ENCODE measurements at regions not wholly inside any gene's neighbourhood (a gene's known extent, or its start where the extent isn't known, plus 50 kb on each side); places are given as distances from the start of the nearest gene placed in this dataset.

- Histone ChIP-seq H3K27me3 (no peaks in the 10 kb centered on the region), H3K27ac (no peak overlapping the region), H3K9me3 (no peaks in the 10 kb centered on the region), H3K4me1 (peaks cover 34% of the 10 kb centered on the region), H3K4me3 (no peak overlapping the region), H3K36me3 (no peaks in the 10 kb centered on the region)
- TF ChIP-seq CTCF (IDR thresholded peaks at IDR 0.05) (no peak), POLR2AphosphoS5 (IDR thresholded peaks at IDR 0.05; ENCODE audit: insufficient read depth in 1 of 2, low read depth in 1 of 2) (no peak), POLR2A (IDR thresholded peaks at IDR 0.05) (no peak)
- intact Hi-C loops (cut with DNase I) = no loop called here
- peak; percentile 58 to 88 for DNase-seq (ENCODE audit: extremely low spot score in 2 of 2)
Measured at GRCh38 chr15:100761290-100761935, 118.2 kb upstream of the ALDH1A3 start.

- no peaks in the 10 kb centered on the region for H3K9me3 ChIP-seq
- TF ChIP-seq CTCF (IDR thresholded peaks at IDR 0.05) (no peak), POLR2AphosphoS5 (IDR thresholded peaks at IDR 0.05; ENCODE audit: insufficient read depth in 1 of 2, low read depth in 1 of 2) (no peak), POLR2A (IDR thresholded peaks at IDR 0.05) (no peak)
- no peak overlapping the region for H3K4me3 ChIP-seq
- H3K36me3 ChIP-seq = no peaks in the 10 kb centered on the region
- peaks cover 38% of the 10 kb centered on the region for H3K4me1 ChIP-seq
- DNase-seq (ENCODE audit: extremely low spot score in 2 of 2) = peak in 1 of 2 donors; percentile 72
- no peaks in the 10 kb centered on the region for H3K27me3 ChIP-seq
- no peak overlapping the region for H3K27ac ChIP-seq
- intact Hi-C loops (cut with DNase I) = no loop called here
Measured at GRCh38 chr15:100762289-100762688, 117.3 kb upstream of the ALDH1A3 start.

GRCh38 chr15:100762913-100763834 is 116.5 kb upstream of the ALDH1A3 start:
- peak overlapping the region; percentile 61 for H3K27ac ChIP-seq
- no peaks in the 10 kb centered on the region for H3K36me3 ChIP-seq
- no peak overlapping the region for H3K4me3 ChIP-seq
- intact Hi-C loops (cut with DNase I) = no loop called here
- peak; percentile 64 to 91 for DNase-seq (ENCODE audit: extremely low spot score in 2 of 2)
- H3K9me3 ChIP-seq = no peaks in the 10 kb centered on the region
- no peaks in the 10 kb centered on the region for H3K27me3 ChIP-seq
- peaks cover 38% of the 10 kb centered on the region for H3K4me1 ChIP-seq
- TF ChIP-seq POLR2A (IDR thresholded peaks at IDR 0.05) = no peak
- no peak for TF ChIP-seq CTCF (IDR thresholded peaks at IDR 0.05)
- TF ChIP-seq POLR2AphosphoS5 (IDR thresholded peaks at IDR 0.05; ENCODE audit: insufficient read depth in 1 of 2, low read depth in 1 of 2) = no peak

GRCh38 chr15:100763835-100764750 is 115.5 kb upstream of the ALDH1A3 start:
- TF ChIP-seq POLR2AphosphoS5 (IDR thresholded peaks at IDR 0.05; ENCODE audit: insufficient read depth in 1 of 2, low read depth in 1 of 2) = no peak
- no peak for TF ChIP-seq CTCF (IDR thresholded peaks at IDR 0.05)
- TF ChIP-seq POLR2A (IDR thresholded peaks at IDR 0.05) = no peak
- Histone ChIP-seq H3K27ac (peak overlapping the region; percentile 61), H3K36me3 (no peaks in the 10 kb centered on the region), H3K4me1 (peaks cover 38% of the 10 kb centered on the region), H3K9me3 (no peaks in the 10 kb centered on the region), H3K4me3 (no peak overlapping the region), H3K27me3 (no peaks in the 10 kb centered on the region)
- intact Hi-C loops (cut with DNase I) = no loop called here
- DNase-seq (ENCODE audit: extremely low spot score in 2 of 2) = peak in 1 of 2 donors; percentile 83

Measured in vagina (tissue), 2 donors.